ENCODE measurements at regions not wholly inside any gene's neighbourhood (a gene's known extent, or its start where the extent isn't known, plus 50 kb on each side); places are given as distances from the start of the nearest gene placed in this dataset.
"Not testable (repeated sequence)": the region's sequence is repeated elsewhere in the genome, so short reads cannot be mapped to it uniquely, and the experiment has no call there.

DNA sequence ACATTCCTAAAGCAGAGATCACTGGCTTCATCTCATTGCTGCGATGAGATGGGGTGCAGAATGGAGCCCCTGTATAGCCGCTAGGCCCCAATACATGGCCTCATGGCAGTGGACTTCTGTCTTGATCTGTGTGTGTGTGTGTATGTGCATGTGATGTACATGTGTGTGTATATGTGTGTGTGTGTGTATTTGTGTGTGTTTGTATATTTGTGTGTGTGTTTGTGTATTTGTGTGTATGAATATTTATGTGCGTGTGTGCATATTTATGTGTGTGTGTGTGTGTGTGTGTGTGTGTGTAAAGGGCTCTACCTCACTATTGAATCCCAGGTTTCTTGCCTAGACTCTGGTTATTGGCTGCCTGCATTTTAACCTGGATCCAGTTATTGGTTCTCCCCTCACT is 958.2 kb downstream of the GRID1 start:
- DNase-seq: no peak

DNA sequence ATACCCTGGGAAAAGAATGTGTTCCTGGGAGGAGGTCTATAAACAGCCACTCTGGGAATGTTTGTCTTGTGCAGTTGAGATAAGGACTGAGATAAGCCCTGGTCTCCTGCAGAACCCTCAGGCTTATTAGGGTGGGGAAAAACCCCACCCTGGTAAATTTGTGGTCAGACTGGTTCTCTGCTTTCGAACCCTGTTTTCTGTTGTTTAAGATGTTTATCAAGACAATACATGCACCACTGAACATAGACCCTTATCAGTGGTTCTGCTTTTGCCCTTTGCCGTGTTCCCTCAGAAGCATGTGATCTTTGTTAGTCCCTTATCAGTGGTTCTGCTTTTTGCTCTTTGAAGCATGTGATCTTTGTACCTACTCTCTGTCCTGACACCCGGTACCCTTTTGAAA is 956.0 kb downstream of the GRID1 start:
- DNase-seq: not testable (repeated sequence)

DNA sequence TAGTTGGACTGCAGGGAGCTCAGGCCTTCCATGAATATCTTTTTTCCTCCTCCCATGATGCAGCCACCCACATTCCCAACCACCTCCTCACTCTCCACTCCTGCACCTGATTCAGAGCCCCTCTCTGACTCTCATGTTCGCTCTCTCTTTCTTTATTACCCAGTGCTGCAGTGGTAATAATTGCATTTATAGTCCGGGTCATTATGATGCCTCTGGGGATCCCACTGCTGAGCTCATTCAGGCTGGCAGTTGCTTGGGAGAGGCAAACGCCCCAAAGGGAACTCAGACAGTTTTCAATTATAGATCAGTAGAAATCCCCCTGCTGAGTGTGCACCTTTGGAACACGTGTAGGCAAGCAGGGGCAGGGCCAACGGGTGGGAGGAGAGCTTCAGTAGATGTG is 953.0 kb downstream of the GRID1 start:
- DNase-seq: no peak

DNA sequence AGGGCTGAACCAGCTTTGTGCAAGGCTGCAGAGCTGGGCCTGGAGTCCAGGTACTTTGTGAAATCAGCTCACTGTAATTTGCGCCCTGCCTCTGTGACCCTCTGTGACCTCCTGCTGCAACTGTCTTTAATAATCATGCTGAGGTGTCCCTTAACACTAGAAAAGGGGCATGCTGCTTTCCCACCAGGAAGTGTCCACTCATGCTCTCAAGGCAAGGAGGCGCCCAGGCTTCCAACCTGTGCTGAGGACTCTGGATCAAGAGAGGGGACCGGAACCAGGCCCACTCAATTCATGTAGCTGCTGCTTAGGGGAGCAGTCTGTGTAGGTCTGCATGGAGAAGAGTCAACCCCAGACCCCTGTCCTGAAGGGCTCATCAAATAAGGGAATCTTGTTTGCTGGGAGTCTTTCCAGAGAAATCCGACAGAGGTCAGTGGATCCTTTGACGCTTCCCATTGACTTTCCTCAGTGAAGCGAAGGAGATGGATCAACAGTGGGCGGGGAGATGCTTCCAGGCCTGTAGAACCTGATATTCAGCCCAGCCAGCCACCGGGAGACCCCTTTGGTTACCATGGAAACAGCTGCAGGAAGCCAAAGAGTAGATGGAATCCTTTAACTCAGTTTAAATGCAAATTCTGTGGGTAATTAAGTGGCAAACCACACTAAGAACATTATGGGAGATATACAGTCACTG is 945.9 kb downstream of the GRID1 start:
- DNase-seq: no peak

DNA sequence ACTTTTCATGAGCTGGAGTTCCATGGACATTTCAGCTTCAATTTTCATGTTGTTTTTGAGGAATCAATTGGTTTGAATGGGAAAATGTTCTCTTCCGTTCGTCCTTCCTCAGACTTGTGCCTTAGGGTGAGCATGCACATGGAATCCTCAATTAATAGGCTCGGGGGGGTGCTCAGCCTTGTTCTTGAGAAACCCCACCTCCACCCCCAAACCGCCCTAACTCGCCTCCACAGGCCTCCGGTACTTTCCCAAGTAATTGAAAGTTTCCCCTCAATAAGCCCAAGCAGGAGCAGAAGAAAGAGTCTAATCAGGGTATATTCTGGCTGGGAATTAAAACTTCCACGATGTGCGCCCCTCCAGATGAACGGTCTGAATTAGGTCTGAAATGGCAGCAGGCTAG is 945.2 kb downstream of the GRID1 start:
- no peak for DNase-seq

DNA sequence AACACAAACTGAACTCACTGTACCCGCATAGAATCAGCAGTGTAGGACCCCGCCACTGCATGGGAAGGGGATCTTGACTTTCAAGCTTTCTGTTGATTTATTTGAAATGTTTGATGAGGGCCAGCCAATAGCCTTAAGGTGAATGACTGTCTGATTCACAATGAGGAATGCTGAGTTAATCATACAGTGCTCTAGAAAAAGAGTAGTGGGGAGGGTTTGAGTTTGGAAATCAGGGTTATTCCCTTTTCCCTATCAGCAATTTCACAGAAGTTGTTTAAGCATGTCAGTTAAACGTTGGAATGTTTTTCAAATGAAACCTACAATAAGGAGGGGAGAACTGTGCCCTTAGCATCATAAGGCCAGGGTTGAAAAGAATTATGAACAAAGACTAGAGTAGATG is 937.5 kb downstream of the GRID1 start:
- DNase-seq: no peak

DNA sequence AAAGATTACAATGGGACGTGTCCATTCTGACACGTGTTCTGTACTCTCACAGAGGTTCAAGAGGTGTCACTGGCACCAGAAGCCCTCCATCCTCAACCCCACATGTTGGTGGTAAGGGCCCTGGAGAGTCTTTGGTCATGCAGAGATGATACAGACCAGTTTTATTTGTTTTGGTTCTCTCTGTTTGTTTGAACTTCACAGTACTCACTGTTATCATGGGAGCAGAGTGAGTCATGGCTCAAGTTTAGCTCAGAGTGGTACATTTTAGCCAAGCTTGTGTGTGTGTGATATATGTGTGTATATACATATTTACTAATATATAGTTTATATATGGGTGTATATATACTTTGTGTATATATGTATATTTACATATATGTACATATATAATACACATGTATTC is 935.6 kb downstream of the GRID1 start:
- no peak for DNase-seq

DNA sequence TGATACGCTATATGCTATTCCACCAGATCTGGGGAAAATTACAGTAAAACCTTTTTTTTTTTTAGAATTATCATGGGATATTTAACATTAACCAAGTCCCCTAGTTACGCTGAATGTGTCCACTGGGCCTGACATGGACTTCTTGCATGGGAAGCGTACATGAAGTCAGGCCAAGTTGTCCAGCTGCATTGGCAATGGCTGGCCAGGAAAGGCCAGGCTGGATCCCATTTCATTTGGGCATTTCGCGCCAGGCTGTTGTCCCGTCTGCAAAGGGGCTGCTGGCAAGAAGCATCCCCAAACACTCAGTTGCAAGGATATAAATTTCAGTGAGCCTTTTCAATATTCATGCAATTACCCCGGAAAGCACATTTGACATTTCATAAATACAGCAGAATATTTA is 933.3 kb downstream of the GRID1 start:
- no peak for DNase-seq

DNA sequence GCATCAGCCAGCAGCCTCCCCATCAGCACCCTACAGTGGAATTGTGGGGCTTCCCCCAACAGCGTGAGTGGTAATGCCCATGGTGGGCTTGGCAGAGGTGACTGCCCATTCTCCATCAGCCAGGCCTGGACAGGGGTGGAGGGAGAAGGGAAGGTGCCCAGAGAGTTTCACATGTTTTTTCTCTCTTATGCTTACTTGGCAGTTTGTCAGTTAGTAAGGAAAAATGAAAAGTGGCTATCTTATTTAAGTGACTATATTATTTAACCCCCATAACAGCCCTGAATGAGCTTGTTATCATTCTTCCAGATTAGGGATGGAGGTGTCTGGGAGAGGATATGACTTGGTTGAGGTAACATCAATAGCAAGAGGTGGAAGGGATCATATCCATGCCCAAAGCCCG is 921.7 kb downstream of the GRID1 start:
- DNase-seq: no peak

DNA sequence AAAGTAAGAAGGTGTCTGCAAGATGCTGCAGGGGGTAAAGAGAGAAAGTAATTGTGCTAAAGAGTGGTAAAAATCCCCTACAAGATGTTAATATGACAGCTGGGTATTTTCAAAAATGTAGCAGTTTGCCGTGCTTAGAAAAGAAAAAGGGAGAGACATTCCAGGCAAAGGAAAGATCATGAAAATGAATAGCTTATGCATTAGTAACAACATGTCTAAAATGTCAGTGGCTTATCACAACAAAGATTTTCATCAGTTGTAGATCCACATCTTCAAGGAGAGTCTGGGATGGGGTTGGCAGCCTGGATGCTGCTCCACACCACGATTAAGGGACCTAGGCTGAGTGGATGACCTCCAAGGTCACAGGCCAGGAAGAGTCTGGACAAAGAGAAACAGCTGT is 920.9 kb downstream of the GRID1 start:
- no peak for DNase-seq

DNA sequence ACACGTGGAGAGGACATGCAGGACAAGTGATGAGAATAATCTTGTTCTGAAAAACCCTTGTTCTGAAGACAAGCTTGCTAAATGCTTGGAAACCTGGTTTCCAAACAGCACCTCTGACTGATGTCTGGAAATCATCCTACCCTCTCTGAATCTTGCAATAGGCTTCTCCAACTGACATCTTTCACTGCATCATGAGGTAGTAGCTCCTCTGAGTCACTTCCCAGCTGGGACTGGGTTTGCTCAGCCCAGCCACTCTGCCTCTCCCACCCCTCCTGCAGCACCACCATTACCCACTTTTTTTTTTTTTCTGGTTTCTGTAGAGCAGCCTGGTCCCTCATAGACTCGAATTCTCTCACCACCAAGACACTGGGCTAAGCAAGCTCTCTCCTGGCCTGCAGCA is 919.8 kb downstream of the GRID1 start:
- no peak for DNase-seq

DNA sequence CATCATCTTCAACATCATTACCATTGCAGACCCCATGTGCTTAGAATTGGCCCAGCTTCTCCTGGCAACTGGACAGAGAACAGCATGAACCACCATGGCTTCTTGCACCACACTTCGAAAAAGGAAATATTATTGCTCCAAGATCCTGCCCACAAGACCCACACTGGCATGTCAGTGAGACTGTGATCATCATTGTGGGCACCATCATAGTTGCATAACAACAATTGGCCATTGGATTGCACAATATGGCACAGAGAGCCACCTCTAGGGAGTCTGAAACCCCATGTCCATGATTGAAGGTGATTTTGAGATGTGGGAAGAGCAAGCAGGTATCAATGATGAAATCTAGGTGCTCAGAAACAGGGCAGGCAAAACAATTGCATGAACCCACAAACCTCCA is 918.9 kb downstream of the GRID1 start:
- no peak for DNase-seq

DNA sequence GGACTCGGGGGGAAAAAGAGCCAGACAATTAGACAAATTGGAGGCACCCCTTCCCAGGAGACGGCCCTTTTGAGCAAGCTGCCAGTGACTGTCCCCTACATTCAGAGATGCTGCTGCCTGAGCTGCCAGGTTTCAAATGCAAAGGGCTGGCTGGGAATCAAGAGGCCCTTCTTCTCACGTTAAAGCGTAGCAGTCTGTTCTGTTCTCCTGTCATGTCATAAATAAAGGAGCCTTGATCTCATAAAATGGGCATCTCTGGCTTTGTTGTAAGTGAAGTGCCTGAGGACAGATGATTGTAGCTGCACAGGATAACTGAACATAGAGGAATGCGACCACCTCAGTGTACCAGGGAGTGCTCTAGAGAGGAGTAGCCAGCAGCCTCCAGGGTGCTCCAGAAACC is 917.9 kb downstream of the GRID1 start:
- DNase-seq: no peak

DNA sequence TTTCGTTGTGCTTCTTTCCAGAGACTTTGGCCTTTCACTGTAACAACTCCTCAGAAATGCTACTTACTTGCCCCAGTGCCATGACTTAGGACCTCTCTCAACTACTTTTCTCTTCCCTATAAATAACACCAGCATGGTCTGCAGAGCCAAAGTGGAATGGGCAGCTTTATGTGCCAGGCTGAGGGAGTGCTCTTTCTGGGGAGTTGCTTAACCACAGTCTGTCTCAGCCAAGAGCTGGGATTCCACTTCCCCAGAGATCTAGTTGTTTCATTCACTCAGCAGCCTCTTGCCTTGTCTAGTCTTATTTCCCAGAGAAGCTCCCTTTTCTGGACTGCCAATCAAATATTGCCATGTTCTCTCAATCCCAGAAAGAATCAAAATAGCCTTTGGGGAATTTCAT is 912.2 kb downstream of the GRID1 start:
- DNase-seq: no peak

DNA sequence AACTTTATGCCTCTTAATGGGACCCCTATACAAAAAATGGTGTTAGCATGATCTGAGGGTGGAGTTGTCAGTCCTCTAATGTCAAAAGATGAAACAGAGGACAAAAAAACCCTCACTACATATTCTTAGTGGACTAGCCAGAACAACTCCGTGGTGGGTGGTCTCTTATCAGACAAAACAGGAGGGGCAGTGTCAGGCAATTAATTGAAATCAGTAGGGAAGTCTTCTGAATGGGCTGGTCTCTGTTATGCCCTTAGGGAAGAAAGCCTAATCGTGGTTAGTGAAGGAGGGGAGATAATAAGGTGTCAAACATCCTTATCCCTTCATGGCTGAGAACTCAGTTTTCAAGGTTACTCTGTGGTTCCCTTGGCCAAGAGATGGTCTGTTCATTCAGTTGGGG is 909.4 kb downstream of the GRID1 start:
- no peak for DNase-seq

DNA sequence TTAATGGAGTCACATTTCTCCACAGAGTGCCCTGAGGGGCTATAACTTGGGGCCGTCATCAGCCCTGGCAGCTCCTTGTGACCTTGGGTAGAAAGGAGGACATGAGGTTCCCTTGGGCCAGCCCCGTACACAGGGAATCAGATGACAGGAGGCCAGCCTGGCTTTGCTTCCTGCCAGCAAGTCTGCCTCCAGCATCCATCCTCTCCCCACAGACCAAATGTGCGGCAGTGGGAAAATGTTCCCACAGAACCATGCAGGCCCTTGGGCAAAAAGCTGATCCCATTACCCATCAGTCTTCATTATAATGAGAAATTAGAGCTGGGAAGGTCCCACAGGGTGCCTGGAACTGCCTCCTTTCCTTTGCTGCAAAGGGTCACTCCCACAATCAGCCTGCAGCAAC is 908.3 kb downstream of the GRID1 start:
- DNase-seq: no peak

DNA sequence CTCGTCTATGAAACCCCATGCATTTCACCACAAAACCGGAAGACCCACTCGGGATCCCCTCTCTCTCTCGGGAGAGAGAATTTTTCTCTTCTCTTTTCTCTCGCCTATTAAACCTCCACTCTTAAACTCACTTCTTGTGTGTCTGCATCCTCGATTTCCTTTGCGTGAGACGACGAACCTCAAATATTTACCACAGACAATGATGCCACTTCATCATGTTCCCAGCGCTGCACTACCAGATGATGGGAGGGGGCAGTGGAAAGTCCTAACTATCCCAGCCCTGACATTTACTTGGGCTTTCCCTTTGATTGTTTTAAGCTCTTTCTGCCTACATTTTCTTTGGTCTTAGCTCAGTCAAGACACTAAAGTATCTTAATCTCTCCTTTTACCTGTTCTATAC is 906.7 kb downstream of the GRID1 start:
- no peak for DNase-seq

DNA sequence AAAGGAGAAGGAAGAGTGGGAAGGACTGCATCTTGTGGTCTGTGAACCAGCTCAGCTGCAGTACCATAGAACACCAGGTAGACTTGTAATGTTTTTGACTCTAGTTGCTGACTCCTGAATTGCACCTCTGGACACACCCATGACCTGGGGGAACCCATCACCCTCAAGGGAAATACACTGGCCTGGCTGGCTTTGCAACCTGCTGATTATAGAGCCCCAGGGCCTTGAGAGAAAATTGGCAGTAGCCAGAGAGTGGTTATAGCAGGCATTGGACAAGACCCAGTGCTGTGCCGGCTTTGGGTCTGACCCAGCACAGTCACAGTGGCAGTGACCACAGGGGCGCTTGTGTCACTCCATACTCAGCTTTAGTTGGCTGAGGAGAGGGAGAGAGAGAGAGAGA is 902.3 kb downstream of the GRID1 start:
- no peak for DNase-seq

DNA sequence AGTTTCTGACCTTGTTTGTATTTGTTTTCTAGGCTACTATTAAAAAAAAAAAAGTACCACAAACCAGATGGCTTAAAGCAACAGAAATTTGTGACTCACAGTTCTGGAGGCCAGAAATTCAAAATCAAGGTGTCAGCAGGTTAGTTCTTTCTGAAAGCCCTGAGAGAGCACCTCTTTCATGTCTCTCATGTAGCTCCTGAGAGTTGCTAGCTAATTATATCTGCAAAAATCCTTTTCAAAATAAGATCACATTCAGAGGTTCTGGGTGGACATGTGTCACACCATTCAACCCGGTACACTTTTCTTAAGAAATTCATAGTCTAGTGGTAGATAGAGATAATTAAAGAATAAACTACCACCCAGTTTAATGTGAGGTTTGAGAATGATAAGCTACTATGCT is 888.6 kb downstream of the GRID1 start:
- DNase-seq: no peak

DNA sequence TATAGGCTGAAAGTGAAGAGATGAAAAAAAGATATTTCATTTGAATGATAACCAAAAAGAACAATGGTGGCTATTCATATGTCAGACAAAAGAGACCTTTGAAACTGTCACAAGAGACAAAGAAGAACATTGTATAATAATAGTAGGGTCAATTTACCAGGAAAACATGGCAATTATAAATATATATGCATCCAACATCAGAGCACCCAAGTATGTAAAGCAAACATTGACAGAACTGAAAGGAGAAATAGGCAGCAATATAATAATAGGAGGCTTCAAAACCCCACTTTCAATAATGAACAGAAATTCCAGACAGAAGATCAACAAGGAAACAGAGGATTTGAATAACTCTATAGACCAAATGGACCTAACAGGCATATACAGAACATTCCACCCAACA is 876.2 kb downstream of the GRID1 start:
- DNase-seq: no peak

DNA sequence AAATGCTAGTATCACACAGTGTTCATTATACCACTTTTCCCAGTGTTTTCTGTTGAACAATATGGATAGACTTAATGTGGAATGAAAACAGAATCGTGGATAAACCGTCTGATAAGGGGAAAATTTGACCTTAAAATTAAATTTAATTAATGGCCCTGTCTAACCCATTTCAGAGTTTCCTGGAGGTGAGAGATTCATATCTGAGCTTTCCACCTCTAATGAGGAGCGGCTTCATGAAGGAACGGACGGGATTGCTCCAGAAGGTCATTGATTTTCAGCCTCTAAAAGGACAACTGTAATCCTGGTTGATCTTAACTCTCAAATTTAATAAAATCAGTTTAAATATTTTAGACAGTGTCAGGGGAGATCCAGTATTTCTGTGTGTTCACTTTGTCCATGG is 874.9 kb downstream of the GRID1 start:
- no peak for DNase-seq

DNA sequence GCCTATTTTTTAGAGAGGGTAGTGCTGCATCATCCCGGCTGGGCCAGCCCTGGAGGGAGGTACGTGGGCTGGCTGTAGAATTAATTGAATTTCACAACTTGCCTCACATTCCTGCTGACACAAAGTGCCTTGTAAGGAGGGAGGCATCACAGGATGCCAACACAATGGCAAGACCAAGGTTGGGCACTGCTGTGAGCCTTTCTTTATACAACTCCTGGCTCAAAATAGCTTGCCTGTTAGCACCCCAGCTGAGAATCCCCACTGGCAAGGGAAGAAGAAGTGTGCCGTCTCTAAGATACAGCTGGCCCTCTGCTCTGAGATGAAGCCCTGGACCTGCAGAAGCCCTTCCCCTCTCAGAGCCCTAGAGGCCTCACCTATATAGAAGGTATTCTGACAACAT is 873.9 kb downstream of the GRID1 start:
- no peak for DNase-seq

DNA sequence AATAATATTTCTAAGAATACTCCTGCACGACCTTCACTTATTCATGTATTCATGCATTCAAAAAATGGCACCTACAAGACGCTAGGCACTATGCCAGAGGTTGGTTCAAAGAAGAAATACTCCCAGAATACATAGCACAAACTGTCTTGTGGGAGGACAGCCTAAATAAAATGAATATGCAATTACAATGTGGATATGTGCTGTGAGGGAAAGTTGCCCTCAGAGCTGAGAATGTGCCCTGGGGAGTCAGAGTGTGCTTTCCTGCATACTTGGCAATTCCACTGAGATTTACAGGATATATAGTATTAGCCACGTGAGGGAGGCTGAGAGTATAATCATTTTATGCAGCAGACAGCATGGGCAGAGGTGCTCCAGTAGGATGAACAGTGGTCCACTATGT is 872.9 kb downstream of the GRID1 start:
- DNase-seq: no peak

DNA sequence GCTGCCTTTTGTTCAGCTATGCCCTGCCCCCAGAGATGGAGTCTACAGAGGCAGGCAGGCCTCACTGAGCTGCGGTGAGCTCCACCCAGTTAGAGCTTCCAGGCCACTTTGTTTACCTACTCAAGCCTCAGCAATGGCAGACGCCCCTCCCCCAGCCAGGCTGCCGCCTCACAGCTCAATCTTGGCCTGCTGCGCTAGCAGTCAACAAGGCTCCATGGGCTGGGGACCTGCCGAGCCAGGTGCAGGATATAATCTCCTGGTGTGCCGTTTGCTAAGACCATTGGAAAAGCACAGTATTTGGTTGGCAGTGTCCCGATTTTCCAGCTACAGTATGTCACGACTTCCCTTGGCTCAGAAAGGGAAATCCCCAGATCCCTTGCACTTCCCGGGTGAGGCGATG is 862.0 kb downstream of the GRID1 start:
- not testable (repeated sequence) for DNase-seq

DNA sequence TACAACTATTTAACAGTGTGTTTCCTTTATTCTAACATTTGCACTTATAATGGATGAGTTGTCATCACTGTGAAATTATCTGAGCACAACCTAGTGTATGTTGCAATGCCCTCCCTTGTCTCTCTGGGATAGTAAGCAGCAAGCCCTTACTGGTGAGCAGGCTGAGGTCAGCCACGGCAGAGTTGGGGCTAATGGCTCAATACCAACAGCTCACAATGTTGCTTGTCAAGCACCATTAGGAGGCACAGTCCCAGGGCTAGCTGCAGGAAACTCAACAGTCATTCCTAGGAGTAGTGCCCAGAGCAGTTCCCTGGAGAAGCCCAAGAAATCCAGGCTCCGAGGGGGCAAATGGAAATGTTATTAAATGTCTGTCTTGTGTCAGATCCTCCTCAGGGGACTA is 858.4 kb downstream of the GRID1 start:
- DNase-seq: no peak

DNA sequence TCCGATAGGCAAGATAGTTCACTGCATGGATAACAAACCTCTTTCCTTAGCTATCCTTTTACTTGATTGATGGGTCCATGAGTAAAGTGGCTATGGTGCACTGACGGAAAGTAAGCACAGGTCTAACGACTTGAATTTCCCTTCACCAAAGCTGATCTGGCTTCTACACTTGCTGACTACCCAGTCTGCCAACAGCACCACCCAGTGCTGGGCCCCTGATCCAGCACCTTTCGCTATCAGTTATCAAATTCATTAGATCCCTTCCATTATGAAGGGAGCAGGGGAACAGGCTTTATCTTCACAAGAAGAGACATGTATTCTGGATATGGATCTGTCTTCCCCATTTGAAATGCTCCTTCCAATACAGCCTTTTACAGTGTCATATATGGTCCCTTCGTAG is 855.9 kb downstream of the GRID1 start:
- no peak for DNase-seq
